ENCODE measurements at regions not wholly inside any gene's neighbourhood (a gene's known extent, or its start where the extent isn't known, plus 50 kb on each side); places are given as distances from the start of the nearest gene placed in this dataset.
"Not testable (repeated sequence)": the region's sequence is repeated elsewhere in the genome, so short reads cannot be mapped to it uniquely, and the experiment has no call there.

GRCh38 chr17:36852478-36852877, 84.8 kb upstream of the LHX1 start:
- TF ChIP-seq, protein P1, sequence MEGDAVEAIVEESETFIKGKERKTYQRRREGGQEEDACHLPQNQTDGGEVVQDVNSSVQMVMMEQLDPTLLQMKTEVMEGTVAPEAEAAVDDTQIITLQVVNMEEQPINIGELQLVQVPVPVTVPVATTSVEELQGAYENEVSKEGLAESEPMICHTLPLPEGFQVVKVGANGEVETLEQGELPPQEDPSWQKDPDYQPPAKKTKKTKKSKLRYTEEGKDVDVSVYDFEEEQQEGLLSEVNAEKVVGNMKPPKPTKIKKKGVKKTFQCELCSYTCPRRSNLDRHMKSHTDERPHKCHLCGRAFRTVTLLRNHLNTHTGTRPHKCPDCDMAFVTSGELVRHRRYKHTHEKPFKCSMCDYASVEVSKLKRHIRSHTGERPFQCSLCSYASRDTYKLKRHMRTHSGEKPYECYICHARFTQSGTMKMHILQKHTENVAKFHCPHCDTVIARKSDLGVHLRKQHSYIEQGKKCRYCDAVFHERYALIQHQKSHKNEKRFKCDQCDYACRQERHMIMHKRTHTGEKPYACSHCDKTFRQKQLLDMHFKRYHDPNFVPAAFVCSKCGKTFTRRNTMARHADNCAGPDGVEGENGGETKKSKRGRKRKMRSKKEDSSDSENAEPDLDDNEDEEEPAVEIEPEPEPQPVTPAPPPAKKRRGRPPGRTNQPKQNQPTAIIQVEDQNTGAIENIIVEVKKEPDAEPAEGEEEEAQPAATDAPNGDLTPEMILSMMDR (IDR thresholded peaks at IDR 0.05), result not testable (repeated sequence)
- not testable (repeated sequence) for TF ChIP-seq EZH2 (IDR thresholded peaks at IDR 0.05; ENCODE audit: borderline replicate concordance, insufficient read depth, low read depth, low read length, poor library complexity, severe bottlenecking)

Data from B cell (primary cell).